Fibroblast of lung (primary cell): ENCODE measurements at regions not wholly inside any gene's neighbourhood (a gene's known extent, or its start where the extent isn't known, plus 50 kb on each side); places are given as distances from the start of the nearest gene placed in this dataset.
A peak's percentile ranks its signal among the peaks of the same experiment; 100 is the strongest.

Experiments used
- DNase-seq, 2 donors: peaks; one replicate each; pipeline versions ENCODE4 v3.0.0 to v3.0.0-alpha.2; 2010; ENCODE audit warnings: low read depth in 2 of 2
- H2AFZ ChIP-seq: 2 replicates; pipeline ENCODE4 v1.5.1; 2012; ENCODE audit warnings: low read length, control low read depth, inconsistent platforms
- H3K27ac ChIP-seq: 2 replicates; pipeline ENCODE4 v1.5.1; 2011; ENCODE audit warnings: low read length, control low read depth; ENCODE audit not compliant: insufficient read depth
- H3K27me3 ChIP-seq: 2 replicates; pipeline ENCODE4 v1.5.1; 2011; ENCODE audit warnings: mild to moderate bottlenecking, low read length; ENCODE audit not compliant: control insufficient read depth, insufficient read depth
- H3K36me3 ChIP-seq: 2 replicates; pipeline ENCODE4 v1.5.1; 2011; ENCODE audit warnings: low read length; ENCODE audit not compliant: control insufficient read depth, insufficient read depth
- H3K4me1 ChIP-seq: 2 replicates; pipeline ENCODE4 v1.5.1; 2011; ENCODE audit warnings: low read length; ENCODE audit not compliant: control insufficient read depth, insufficient read depth; ENCODE audit errors: extremely low read depth
- H3K4me2 ChIP-seq: 2 replicates; pipeline ENCODE4 v1.5.1; 2011; ENCODE audit warnings: low read length, control low read depth; ENCODE audit not compliant: insufficient read depth; ENCODE audit errors: extremely low read depth
- H3K4me3 ChIP-seq, 4 experiments: fragments of 200-600 bp in 1 of 4; sonication (generic) in 1 of 4; replicated peaks in 1 of 4; 2 replicates each; pipeline ENCODE4 v1.5.1; 2011 to 2016; ENCODE audit warnings: low read length in 4 of 4, low read depth in 3 of 4, mild to moderate bottlenecking in 3 of 4, control low read depth in 2 of 4, inconsistent platforms in 1 of 4, mixed read lengths in 1 of 4; ENCODE audit not compliant: insufficient read depth in 1 of 4; ENCODE audit errors: control extremely low read depth in 1 of 4
- H3K79me2 ChIP-seq: 2 replicates; pipeline ENCODE4 v1.5.1; 2012; ENCODE audit warnings: mild to moderate bottlenecking, low read length, inconsistent platforms; ENCODE audit not compliant: control insufficient read depth, insufficient read depth
- H3K9ac ChIP-seq: 2 replicates; pipeline ENCODE4 v1.5.1; 2011; ENCODE audit warnings: mild to moderate bottlenecking, low read length, control low read depth; ENCODE audit not compliant: insufficient read depth
- H3K9me3 ChIP-seq: 2 replicates; pipeline ENCODE4 v1.5.1; 2012; ENCODE audit warnings: low read depth, low read length; ENCODE audit not compliant: control insufficient read depth, insufficient read depth
- H4K20me1 ChIP-seq: 2 replicates; pipeline ENCODE4 v1.5.1; 2011; ENCODE audit warnings: low read length; ENCODE audit not compliant: control insufficient read depth, insufficient read depth; ENCODE audit errors: extremely low read depth
- EZH2 ChIP-seq: IDR thresholded peaks from 2 replicates; pipeline ENCODE4 v1.5.1; 2012; ENCODE audit warnings: low read length, control low read depth, mild to moderate bottlenecking; ENCODE audit errors: missing control alignments
- TF ChIP-seq, protein P1 (sequence below), 2 donors: IDR thresholded peaks in 1 of 2; conservative IDR thresholded peaks in 1 of 2; 1 replicate in 1 of 2; 2 replicates in 1 of 2; pipeline ENCODE4 v1.5.1; 2011 to 2012; ENCODE audit warnings: low read length in 2 of 2, control low read depth in 1 of 2, inconsistent platforms in 1 of 2, low read depth in 1 of 2, mild to moderate bottlenecking in 1 of 2

GRCh38 chr13:73938372-73939070 is 195.7 kb downstream of the KLF12 start:
- peak overlapping the region; percentile 30 for H3K27ac ChIP-seq
- peak overlapping the region; percentile 32 for H3K4me2 ChIP-seq
- H4K20me1 ChIP-seq, result no peaks in the 10 kb centered on the region
- H3K4me3 ChIP-seq, result no peak overlapping the region
- no peaks in the 10 kb centered on the region for H3K36me3 ChIP-seq
- no peaks in the 10 kb centered on the region for H3K79me2 ChIP-seq
- peak; percentile 84 to 95 for DNase-seq
- peaks cover 11% of the 10 kb centered on the region for H3K4me1 ChIP-seq
- no peaks in the 10 kb centered on the region for H3K9me3 ChIP-seq
- H3K27me3 ChIP-seq, result no peaks in the 10 kb centered on the region
- TF ChIP-seq EZH2, result no peak
- TF ChIP-seq, protein P1, sequence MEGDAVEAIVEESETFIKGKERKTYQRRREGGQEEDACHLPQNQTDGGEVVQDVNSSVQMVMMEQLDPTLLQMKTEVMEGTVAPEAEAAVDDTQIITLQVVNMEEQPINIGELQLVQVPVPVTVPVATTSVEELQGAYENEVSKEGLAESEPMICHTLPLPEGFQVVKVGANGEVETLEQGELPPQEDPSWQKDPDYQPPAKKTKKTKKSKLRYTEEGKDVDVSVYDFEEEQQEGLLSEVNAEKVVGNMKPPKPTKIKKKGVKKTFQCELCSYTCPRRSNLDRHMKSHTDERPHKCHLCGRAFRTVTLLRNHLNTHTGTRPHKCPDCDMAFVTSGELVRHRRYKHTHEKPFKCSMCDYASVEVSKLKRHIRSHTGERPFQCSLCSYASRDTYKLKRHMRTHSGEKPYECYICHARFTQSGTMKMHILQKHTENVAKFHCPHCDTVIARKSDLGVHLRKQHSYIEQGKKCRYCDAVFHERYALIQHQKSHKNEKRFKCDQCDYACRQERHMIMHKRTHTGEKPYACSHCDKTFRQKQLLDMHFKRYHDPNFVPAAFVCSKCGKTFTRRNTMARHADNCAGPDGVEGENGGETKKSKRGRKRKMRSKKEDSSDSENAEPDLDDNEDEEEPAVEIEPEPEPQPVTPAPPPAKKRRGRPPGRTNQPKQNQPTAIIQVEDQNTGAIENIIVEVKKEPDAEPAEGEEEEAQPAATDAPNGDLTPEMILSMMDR (conservative IDR thresholded peaks at IDR 0.05 in 1 of 2, IDR thresholded peaks at IDR 0.05 in 1 of 2; ENCODE audit: low read depth in 1 of 2, low read length in 2 of 2), result no peak
- no peak overlapping the region for H3K9ac ChIP-seq
- no peak overlapping the region for H2AFZ ChIP-seq

- H3K36me3 ChIP-seq, result no peaks in the 10 kb centered on the region
- peaks cover 11% of the 10 kb centered on the region for H3K4me1 ChIP-seq
- DNase-seq, result peak in 1 of 2 donors; percentile 36
- no peaks in the 10 kb centered on the region for H3K79me2 ChIP-seq
- no peak overlapping the region for H3K9ac ChIP-seq
- H2AFZ ChIP-seq, result no peak overlapping the region
- H3K27me3 ChIP-seq, result no peaks in the 10 kb centered on the region
- no peak overlapping the region for H3K27ac ChIP-seq
- no peak overlapping the region for H3K4me2 ChIP-seq
- no peak for TF ChIP-seq EZH2
- TF ChIP-seq, protein P1 (conservative IDR thresholded peaks at IDR 0.05 in 1 of 2, IDR thresholded peaks at IDR 0.05 in 1 of 2; ENCODE audit: low read depth in 1 of 2, low read length in 2 of 2), result no peak
- no peak overlapping the region for H3K4me3 ChIP-seq
- H3K9me3 ChIP-seq, result no peaks in the 10 kb centered on the region
- no peaks in the 10 kb centered on the region for H4K20me1 ChIP-seq
Measured at GRCh38 chr13:73937441-73937840, 196.8 kb downstream of the KLF12 start.

- DNase-seq, result peak in 1 of 2 donors; percentile 62
Measured at GRCh38 chr13:73935991-73936390, 198.2 kb downstream of the KLF12 start.

More at GRCh38 chr13:73935991-73936390, 198.2 kb downstream of the KLF12 start:
- Histone ChIP-seq H3K79me2 (no peaks in the 10 kb centered on the region), H3K9me3 (no peaks in the 10 kb centered on the region), H3K4me2 (no peak overlapping the region), H3K36me3 (no peaks in the 10 kb centered on the region), H3K4me3 (no peak overlapping the region), H4K20me1 (no peaks in the 10 kb centered on the region), H3K27ac (no peak overlapping the region), H3K27me3 (no peaks in the 10 kb centered on the region), H3K9ac (no peak overlapping the region), H3K4me1 (peaks cover 11% of the 10 kb centered on the region), H2AFZ (no peak overlapping the region)
- TF ChIP-seq, protein P1 (conservative IDR thresholded peaks at IDR 0.05 in 1 of 2, IDR thresholded peaks at IDR 0.05 in 1 of 2; ENCODE audit: low read depth in 1 of 2, low read length in 2 of 2), result no peak
- no peak for TF ChIP-seq EZH2
